A673 (cell line): ENCODE measurements at regions not wholly inside any gene's neighbourhood (a gene's known extent, or its start where the extent isn't known, plus 50 kb on each side); places are given as distances from the start of the nearest gene placed in this dataset.

Experiments used
- CTCF ChIP-seq: fragments of 300-800, 200-600 bp; sonication (generic); conservative IDR thresholded peaks from 2 replicates; pipeline ENCODE4 v1.5.1; 2017; ENCODE audit warnings: low read depth, mild to moderate bottlenecking, antibody characterized with exemption, low read length, moderate library complexity, mixed read lengths
- EZH2 ChIP-seq: fragments of 200-600 bp; sonication (generic); IDR thresholded peaks from 2 replicates; pipeline ENCODE4 v1.6.1; 2017; ENCODE audit warnings: borderline replicate concordance, low read depth, mild to moderate bottlenecking, mixed read lengths, antibody characterized with exemption, low read length; ENCODE audit not compliant: poor library complexity, severe bottlenecking

DNA sequence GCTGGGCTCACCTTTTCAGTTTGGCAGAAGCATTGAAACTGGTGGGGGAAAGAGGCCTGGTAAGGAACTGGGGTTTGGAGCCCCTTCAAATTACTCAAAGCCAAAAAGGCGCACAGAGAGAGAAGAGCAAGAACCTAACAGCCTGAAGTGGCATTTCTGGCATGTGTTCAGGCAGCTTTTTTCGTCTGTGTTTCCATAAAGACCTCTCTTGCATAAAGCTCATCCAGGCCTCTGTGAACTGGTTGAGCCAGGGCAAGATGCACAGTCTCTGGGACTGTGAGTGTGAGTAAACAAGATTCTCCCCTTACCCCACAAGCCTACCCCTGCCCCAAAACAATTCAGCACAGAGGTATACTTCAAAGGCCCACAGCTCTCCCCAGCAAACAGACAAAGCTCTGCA is 167.8 kb downstream of the QRSL1 start:
- TF ChIP-seq CTCF = no peak
- no peak for TF ChIP-seq EZH2
